Karpas-422 (cell line): ENCODE measurements at regions not wholly inside any gene's neighbourhood (a gene's known extent, or its start where the extent isn't known, plus 50 kb on each side); places are given as distances from the start of the nearest gene placed in this dataset.

Experiments
- DNase-seq: peaks from one replicate; pipeline ENCODE4 v3.0.0-alpha.2; 2015
- H2AFZ ChIP-seq: fragments of 200-600 bp; sonication (generic); 2 replicates; pipeline ENCODE4 v1.6.1; 2014; ENCODE audit warnings: antibody characterized with exemption, low read length, mixed read lengths
- H3K27ac ChIP-seq: fragments of 200-600 bp; sonication (generic); 2 replicates; pipeline ENCODE4 v1.5.1; 2014; ENCODE audit warnings: mild to moderate bottlenecking, low read length, moderate library complexity
- H3K27me3 ChIP-seq: fragments of 200-600 bp; sonication (generic); 2 replicates; pipeline ENCODE4 v1.6.1; 2014; ENCODE audit warnings: low read length, mixed read lengths
- H3K36me3 ChIP-seq: fragments of 200-600 bp; sonication (generic); 2 replicates; pipeline ENCODE4 v1.6.1; 2014; ENCODE audit warnings: low read length, mixed read lengths; ENCODE audit not compliant: insufficient read depth
- H3K4me1 ChIP-seq: fragments of 200-600 bp; sonication (generic); 2 replicates; pipeline ENCODE4 v1.6.1; 2014; ENCODE audit warnings: mild to moderate bottlenecking, low read length, mixed read lengths
- H3K4me2 ChIP-seq: fragments of 200-600 bp; sonication (generic); 2 replicates; pipeline ENCODE4 v1.6.1; 2014; ENCODE audit warnings: low read length, low read depth, mild to moderate bottlenecking; ENCODE audit not compliant: poor library complexity, severe bottlenecking
- H3K4me3 ChIP-seq: fragments of 200-600 bp; sonication (generic); 2 replicates; pipeline ENCODE4 v1.5.1; 2014; ENCODE audit warnings: mild to moderate bottlenecking, antibody characterized with exemption, low read length, mixed read lengths
- H3K79me2 ChIP-seq: fragments of 200-600 bp; sonication (generic); 2 replicates; pipeline ENCODE4 v1.6.1; 2014; ENCODE audit warnings: mild to moderate bottlenecking, low read length, mixed read lengths
- H3K9ac ChIP-seq: fragments of 200-600 bp; sonication (generic); 2 replicates; pipeline ENCODE4 v1.6.0; 2014; ENCODE audit warnings: low read length
- H3K9me2 ChIP-seq: fragments of 200-600 bp; sonication (generic), shearing (Covaris generic); replicated peaks from 2 replicates; pipeline ENCODE4 v1.6.0; 2014; ENCODE audit warnings: mild to moderate bottlenecking, low read length, moderate library complexity; ENCODE audit not compliant: insufficient read depth
- H3K9me3 ChIP-seq: fragments of 300-700, 200-600 bp; sonication (generic); 2 replicates; pipeline ENCODE4 v1.6.1; 2014; ENCODE audit warnings: low read length, mixed read lengths
- H4K20me1 ChIP-seq: fragments of 200-600 bp; sonication (generic); 2 replicates; pipeline ENCODE4 v1.6.1; 2014; ENCODE audit warnings: mild to moderate bottlenecking, antibody characterized with exemption, low read length, low read depth; ENCODE audit not compliant: insufficient read depth

- Histone ChIP-seq H3K9ac (no peak overlapping the region), H3K27me3 (peaks cover 4% of the 10 kb centered on the region; the same call in 1 of the 2 replicates), H3K27ac (peak overlapping the region; percentile 67; the same call in 1 of the 2 replicates), H2AFZ (no peak overlapping the region), H3K9me2 (no peaks in the 10 kb centered on the region), H3K4me1 (peaks cover 34% of the 10 kb centered on the region), H3K4me3 (no peak overlapping the region), H3K36me3 (no peaks in the 10 kb centered on the region; the same call in 1 of the 2 replicates), H3K9me3 (peaks cover 4% of the 10 kb centered on the region; the same call in 1 of the 2 replicates), H3K79me2 (no peaks in the 10 kb centered on the region), H3K4me2 (no peak overlapping the region), H4K20me1 (no peaks in the 10 kb centered on the region)
- no peak for DNase-seq
Observed at GRCh38 chr3:193910310-193910709, 225.6 kb upstream of the HES1 start.

DNA sequence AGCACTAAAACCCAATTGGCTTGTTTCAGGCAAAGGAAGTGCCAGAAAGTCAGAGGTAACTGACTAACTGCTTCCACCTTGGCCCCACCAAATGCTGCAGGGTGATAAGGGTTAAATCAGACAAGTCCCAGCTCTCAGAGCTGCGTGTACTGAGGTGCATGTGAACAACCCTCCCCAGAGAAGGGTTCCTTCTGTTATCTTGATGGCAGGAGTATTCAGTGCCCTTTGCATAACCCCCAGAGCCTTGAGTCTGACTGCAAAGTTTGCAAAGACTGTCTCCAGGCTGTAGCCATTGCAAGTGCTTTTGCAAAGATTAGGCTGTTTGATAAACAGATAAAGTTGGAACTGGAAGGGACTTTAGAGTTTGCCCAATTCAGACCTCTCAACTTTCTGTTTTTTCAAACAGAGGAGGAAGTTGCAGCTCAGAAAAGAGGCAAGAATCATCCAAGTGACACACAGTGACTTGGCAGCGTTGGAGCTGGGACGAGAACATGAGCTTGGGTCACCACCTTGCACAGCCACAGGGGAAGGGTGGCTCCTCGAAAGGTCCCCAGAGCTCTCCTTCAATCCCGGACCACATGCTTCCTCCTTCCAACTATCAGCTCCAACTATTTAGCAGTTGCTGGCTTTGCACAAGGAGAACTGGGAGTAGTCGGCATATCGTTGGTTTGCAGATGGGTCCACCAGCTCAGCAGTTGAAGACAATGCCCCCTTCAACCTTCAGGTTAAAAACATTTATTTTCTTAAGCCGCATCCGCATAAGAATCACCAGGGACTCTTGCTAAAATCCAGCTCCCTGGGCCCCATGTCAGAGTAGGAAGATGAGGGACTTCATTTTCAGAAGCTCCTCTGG, 224.8 kb upstream of the HES1 start:
- peaks cover 4% of the 10 kb centered on the region; the same call in 1 of the 2 replicates for H3K27me3 ChIP-seq
- H3K9me3 ChIP-seq, result peaks cover 4% of the 10 kb centered on the region; the same call in 1 of the 2 replicates
- no peak overlapping the region for H2AFZ ChIP-seq
- peak overlapping the region; percentile 67 for H3K27ac ChIP-seq
- H3K9me2 ChIP-seq, result no peaks in the 10 kb centered on the region
- H3K9ac ChIP-seq, result no peak overlapping the region
- H3K4me3 ChIP-seq, result 0 out of 2 replicates have a peak overlapping the region, but pooled peaks have one; percentile 14
- H4K20me1 ChIP-seq, result no peaks in the 10 kb centered on the region
- H3K4me2 ChIP-seq, result peak overlapping the region; percentile 50
- peaks cover 34% of the 10 kb centered on the region for H3K4me1 ChIP-seq
- DNase-seq, result peak; percentile 80
- H3K79me2 ChIP-seq, result no peaks in the 10 kb centered on the region
- no peaks in the 10 kb centered on the region; the same call in 1 of the 2 replicates for H3K36me3 ChIP-seq

GRCh38 chr3:193911784-193912340, 224.1 kb upstream of the HES1 start:
- H3K27me3 ChIP-seq, result peaks cover 4% of the 10 kb centered on the region; the same call in 1 of the 2 replicates
- peaks cover 4% of the 10 kb centered on the region; the same call in 1 of the 2 replicates for H3K9me3 ChIP-seq
- H3K9ac ChIP-seq, result no peak overlapping the region
- no peak overlapping the region for H3K4me3 ChIP-seq
- peak overlapping the region; percentile 67 for H3K27ac ChIP-seq
- no peaks in the 10 kb centered on the region; the same call in 1 of the 2 replicates for H3K36me3 ChIP-seq
- no peaks in the 10 kb centered on the region for H3K9me2 ChIP-seq
- DNase-seq, result no peak
- H3K79me2 ChIP-seq, result no peaks in the 10 kb centered on the region
- H4K20me1 ChIP-seq, result no peaks in the 10 kb centered on the region
- no peak overlapping the region for H2AFZ ChIP-seq
- peaks cover 34% of the 10 kb centered on the region for H3K4me1 ChIP-seq
- peak overlapping the region; percentile 50 for H3K4me2 ChIP-seq

- no peak overlapping the region for H3K9ac ChIP-seq
- no peak for DNase-seq
- H3K4me1 ChIP-seq, result peaks cover 34% of the 10 kb centered on the region
- no peaks in the 10 kb centered on the region for H3K79me2 ChIP-seq
- H3K9me2 ChIP-seq, result no peaks in the 10 kb centered on the region
- H2AFZ ChIP-seq, result no peak overlapping the region; the same call in 1 of the 2 replicates
- H3K27ac ChIP-seq, result no peak overlapping the region
- H3K36me3 ChIP-seq, result no peaks in the 10 kb centered on the region; the same call in 1 of the 2 replicates
- H4K20me1 ChIP-seq, result no peaks in the 10 kb centered on the region
- peaks cover 2% of the 10 kb centered on the region; the same call in 1 of the 2 replicates for H3K27me3 ChIP-seq
- no peak overlapping the region for H3K4me3 ChIP-seq
- no peak overlapping the region for H3K4me2 ChIP-seq
- H3K9me3 ChIP-seq, result peaks cover 3% of the 10 kb centered on the region; the same call in 1 of the 2 replicates
Observed at GRCh38 chr3:193912621-193913178, 223.2 kb upstream of the HES1 start.

DNA sequence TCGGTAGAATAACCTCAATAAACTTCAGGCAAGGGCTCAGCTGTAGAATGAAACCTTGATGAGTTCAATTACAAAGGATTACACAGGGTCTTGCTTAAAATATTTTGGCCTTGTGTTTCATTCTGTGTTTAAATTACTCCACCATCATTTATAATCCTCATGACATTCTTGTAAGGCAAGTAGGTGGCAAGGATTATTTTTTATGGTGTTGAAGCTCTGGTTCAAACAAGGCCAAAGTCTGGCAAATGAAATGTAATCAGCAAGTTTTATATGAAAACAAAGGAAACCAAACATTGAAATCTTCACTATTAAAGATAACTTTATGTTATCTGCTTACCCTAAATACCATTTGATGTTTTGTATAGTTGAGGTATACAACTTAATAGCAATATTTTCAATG, 221.3 kb upstream of the HES1 start:
- Histone ChIP-seq H3K9me2 (no peaks in the 10 kb centered on the region), H3K9ac (no peak overlapping the region), H3K4me2 (no peak overlapping the region), H3K4me1 (peaks cover 29% of the 10 kb centered on the region), H3K79me2 (no peaks in the 10 kb centered on the region), H3K4me3 (no peak overlapping the region), H2AFZ (no peak overlapping the region), H3K27ac (no peak overlapping the region), H3K36me3 (no peaks in the 10 kb centered on the region), H3K9me3 (no peaks in the 10 kb centered on the region), H4K20me1 (no peaks in the 10 kb centered on the region), H3K27me3 (no peaks in the 10 kb centered on the region)
- DNase-seq, result no peak

GRCh38 chr3:193915099-193915498, 220.8 kb upstream of the HES1 start:
- no peak overlapping the region for H2AFZ ChIP-seq
- peaks cover 24% of the 10 kb centered on the region for H3K4me1 ChIP-seq
- no peak overlapping the region for H3K4me2 ChIP-seq
- no peak for DNase-seq
- no peaks in the 10 kb centered on the region for H4K20me1 ChIP-seq
- H3K79me2 ChIP-seq, result no peaks in the 10 kb centered on the region
- no peaks in the 10 kb centered on the region for H3K36me3 ChIP-seq
- no peak overlapping the region for H3K4me3 ChIP-seq
- no peak overlapping the region for H3K27ac ChIP-seq
- no peaks in the 10 kb centered on the region for H3K9me3 ChIP-seq
- H3K9me2 ChIP-seq, result no peaks in the 10 kb centered on the region
- no peak overlapping the region for H3K9ac ChIP-seq
- no peaks in the 10 kb centered on the region for H3K27me3 ChIP-seq

DNA sequence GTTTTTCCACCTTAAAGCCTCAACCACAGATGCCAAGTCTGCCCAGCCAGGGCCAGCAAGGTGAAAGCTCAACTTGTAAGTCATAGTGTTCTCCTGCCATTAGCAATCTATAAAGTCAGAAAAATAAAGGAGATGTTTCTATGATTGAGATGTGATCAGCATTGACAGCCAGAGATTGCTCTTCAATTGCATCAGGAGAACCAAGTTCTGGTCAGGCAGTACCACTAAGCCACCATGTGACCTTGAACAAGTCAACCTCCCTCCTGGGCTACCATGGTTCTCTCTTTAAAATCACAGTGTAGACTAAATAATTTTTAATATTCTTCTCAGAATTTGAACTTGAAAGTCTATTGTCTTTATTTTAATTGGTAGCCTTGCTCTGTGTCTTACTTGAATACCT, 220.3 kb upstream of the HES1 start:
- Histone ChIP-seq H3K27ac (no peak overlapping the region), H3K4me2 (no peak overlapping the region), H3K79me2 (no peaks in the 10 kb centered on the region), H4K20me1 (no peaks in the 10 kb centered on the region), H3K9me3 (no peaks in the 10 kb centered on the region), H3K4me3 (no peak overlapping the region), H3K27me3 (no peaks in the 10 kb centered on the region), H3K4me1 (peaks cover 19% of the 10 kb centered on the region), H3K9me2 (no peaks in the 10 kb centered on the region), H3K9ac (no peak overlapping the region), H2AFZ (no peak overlapping the region), H3K36me3 (no peaks in the 10 kb centered on the region)
- no peak for DNase-seq

DNA sequence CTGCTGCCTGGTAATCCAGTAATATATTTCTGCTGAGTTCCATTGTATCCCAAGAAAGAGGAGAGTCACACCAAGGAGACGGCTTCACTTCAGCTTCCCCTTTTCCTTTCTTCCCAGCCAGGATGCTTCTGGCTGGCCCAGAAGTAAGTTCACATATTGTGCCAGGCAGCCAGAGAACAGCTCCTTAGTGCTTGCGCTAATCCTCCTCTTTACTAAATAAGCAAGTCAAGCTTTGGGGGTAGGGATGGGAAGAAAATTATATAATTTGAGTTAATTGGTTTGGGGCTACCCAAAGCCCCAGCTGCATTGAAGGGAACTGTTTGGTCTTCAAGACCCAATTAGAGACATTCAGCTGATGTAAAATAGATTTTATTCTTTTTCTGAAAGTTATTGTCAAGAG, 218.8 kb upstream of the HES1 start:
- no peak overlapping the region for H3K9ac ChIP-seq
- no peak overlapping the region for H3K4me3 ChIP-seq
- H3K36me3 ChIP-seq, result no peaks in the 10 kb centered on the region
- H3K9me2 ChIP-seq, result no peaks in the 10 kb centered on the region
- no peak for DNase-seq
- peaks cover 4% of the 10 kb centered on the region; the same call in 1 of the 2 replicates for H3K4me1 ChIP-seq
- no peak overlapping the region for H3K27ac ChIP-seq
- no peaks in the 10 kb centered on the region for H3K79me2 ChIP-seq
- H3K27me3 ChIP-seq, result no peaks in the 10 kb centered on the region
- no peak overlapping the region for H3K4me2 ChIP-seq
- no peaks in the 10 kb centered on the region for H3K9me3 ChIP-seq
- no peak overlapping the region for H2AFZ ChIP-seq
- H4K20me1 ChIP-seq, result no peaks in the 10 kb centered on the region
